HG03159 (cell line): ENCODE measurements at regions not wholly inside any gene's neighbourhood (a gene's known extent, or its start where the extent isn't known, plus 50 kb on each side); places are given as distances from the start of the nearest gene placed in this dataset.
A peak's percentile ranks its signal among the peaks of the same experiment; 100 is the strongest.

ENCODE experiments used
- ATAC-seq: cut with Tn5 transposase; IDR thresholded peaks from one replicate; pipeline ENCODE4 v1.9.1; 2021; ENCODE audit warnings: mild to moderate bottlenecking, moderate library complexity; ENCODE audit not compliant: unreplicated experiment

GRCh38 chr11:16685914-16686313, 52.5 kb upstream of the C11orf58 start:
- ATAC-seq = no peak

- ATAC-seq = no peak
Measured at GRCh38 chr11:16678466-16679116, 59.9 kb upstream of the C11orf58 start.

GRCh38 chr11:16669799-16670415, 68.5 kb upstream of the C11orf58 start:
- ATAC-seq = no peak

- ATAC-seq = no peak
Measured at GRCh38 chr11:16632295-16633200, 105.9 kb upstream of the C11orf58 start.

- no peak for ATAC-seq
Measured at GRCh38 chr11:16630651-16631050, 107.8 kb upstream of the C11orf58 start.

GRCh38 chr11:16618431-16618830, 120.0 kb upstream of the C11orf58 start:
- ATAC-seq = no peak

- ATAC-seq = no peak
Measured at GRCh38 chr11:16615480-16615879, 123.0 kb upstream of the C11orf58 start.

GRCh38 chr11:16613512-16614381, 124.7 kb upstream of the C11orf58 start:
- peak; percentile 99 for ATAC-seq

GRCh38 chr11:16613262-16613511, 125.3 kb upstream of the C11orf58 start:
- no peak for ATAC-seq

- ATAC-seq = no peak
Measured at GRCh38 chr11:16612566-16613261, 125.7 kb upstream of the C11orf58 start.

- ATAC-seq = no peak
Measured at GRCh38 chr11:16611926-16612565, 126.4 kb upstream of the C11orf58 start.

GRCh38 chr11:16611401-16611921, 127.0 kb upstream of the C11orf58 start:
- ATAC-seq = no peak

GRCh38 chr11:16610738-16611388, 127.6 kb upstream of the C11orf58 start:
- no peak for ATAC-seq

GRCh38 chr11:16610213-16610737, 128.2 kb upstream of the C11orf58 start:
- ATAC-seq = no peak

GRCh38 chr11:16609769-16610168, 128.7 kb upstream of the C11orf58 start:
- no peak for ATAC-seq

- ATAC-seq = no peak
Measured at GRCh38 chr11:16607675-16608644, 130.5 kb upstream of the C11orf58 start.

- ATAC-seq = no peak
Measured at GRCh38 chr11:16606784-16607674, 131.4 kb upstream of the C11orf58 start.
